HUES64 (cell line): ENCODE measurements at regions not wholly inside any gene's neighbourhood (a gene's known extent, or its start where the extent isn't known, plus 50 kb on each side); places are given as distances from the start of the nearest gene placed in this dataset.

ENCODE experiments used
- H3K27ac ChIP-seq: 2 replicates; pipeline ENCODE4 v1.7.0; 2013; ENCODE audit warnings: low read depth, low read length, inconsistent platforms
- H3K27me3 ChIP-seq: 2 replicates; pipeline ENCODE4 v1.6.1; 2013; ENCODE audit warnings: mild to moderate bottlenecking, low read length; ENCODE audit not compliant: insufficient read depth
- H3K36me3 ChIP-seq: 2 replicates; pipeline ENCODE4 v1.6.1; 2013; ENCODE audit warnings: mild to moderate bottlenecking, low read length; ENCODE audit not compliant: insufficient read depth
- H3K4me1 ChIP-seq: 2 replicates; pipeline ENCODE4 v1.6.1; 2013; ENCODE audit warnings: mild to moderate bottlenecking, low read length, moderate library complexity; ENCODE audit not compliant: insufficient read depth
- H3K4me3 ChIP-seq: 2 replicates; pipeline ENCODE4 v1.5.1; 2013; ENCODE audit warnings: mild to moderate bottlenecking, low read length, moderate library complexity
- H3K9ac ChIP-seq: 2 replicates; pipeline ENCODE4 v1.6.1; 2013; ENCODE audit warnings: mild to moderate bottlenecking, low read depth, low read length
- H3K9me3 ChIP-seq: 2 replicates; pipeline ENCODE4 v1.6.1; 2013; ENCODE audit warnings: low read depth, low read length; ENCODE audit not compliant: insufficient read depth
- WGBS: fragments of 150-250, 120-280 bp; methylation state at CpG from one replicate; pipeline ENCODE4 v1.1.7; 2013; ENCODE audit warnings: missing lambda C conversion rate; 5-methylcytosine and 5-hydroxymethylcytosine counted together

- Histone ChIP-seq H3K9me3 (no peaks in the 10 kb centered on the region), H3K36me3 (no peaks in the 10 kb centered on the region), H3K27me3 (no peaks in the 10 kb centered on the region), H3K27ac (no peak overlapping the region), H3K4me3 (no peak overlapping the region), H3K4me1 (peaks cover 5% of the 10 kb centered on the region; the same call in 1 of the 2 replicates), H3K9ac (no peak overlapping the region)
- 94% methylated on average over 1 of the region's 1 CpG for WGBS
These were observed 307.3 kb upstream of the SATB1 start for GRCh38 chr3:18732474-18732873.

GRCh38 chr3:18730491-18730890, 305.4 kb upstream of the SATB1 start:
- WGBS: 75% methylated on average over 2 of the region's 2 CpGs
- no peak overlapping the region for H3K27ac ChIP-seq
- H3K4me1 ChIP-seq: peaks cover 5% of the 10 kb centered on the region; the same call in 1 of the 2 replicates
- H3K4me3 ChIP-seq: no peak overlapping the region
- no peaks in the 10 kb centered on the region for H3K9me3 ChIP-seq
- H3K36me3 ChIP-seq: no peaks in the 10 kb centered on the region
- no peak overlapping the region for H3K9ac ChIP-seq
- no peaks in the 10 kb centered on the region for H3K27me3 ChIP-seq

- Histone ChIP-seq H3K36me3 (no peaks in the 10 kb centered on the region), H3K9ac (no peak overlapping the region), H3K27me3 (no peaks in the 10 kb centered on the region), H3K4me3 (no peak overlapping the region), H3K27ac (no peak overlapping the region), H3K9me3 (no peaks in the 10 kb centered on the region), H3K4me1 (peaks cover 5% of the 10 kb centered on the region; the same call in 1 of the 2 replicates)
- 100% methylated on average over 1 of the region's 1 CpG for WGBS
These were observed 304.5 kb upstream of the SATB1 start for GRCh38 chr3:18729671-18730070.

GRCh38 chr3:18725668-18726407, 300.7 kb upstream of the SATB1 start:
- Histone ChIP-seq H3K4me3 (no peak overlapping the region), H3K36me3 (no peaks in the 10 kb centered on the region), H3K27ac (no peak overlapping the region), H3K9me3 (no peaks in the 10 kb centered on the region), H3K4me1 (peaks cover 4% of the 10 kb centered on the region; the same call in 1 of the 2 replicates), H3K27me3 (no peaks in the 10 kb centered on the region), H3K9ac (no peak overlapping the region)
- WGBS: 85% methylated on average over 5 of the region's 6 CpGs

- Histone ChIP-seq H3K27ac (no peak overlapping the region), H3K36me3 (no peaks in the 10 kb centered on the region), H3K9ac (no peak overlapping the region), H3K4me3 (no peak overlapping the region), H3K4me1 (no peaks in the 10 kb centered on the region), H3K9me3 (no peaks in the 10 kb centered on the region), H3K27me3 (no peaks in the 10 kb centered on the region)
- WGBS: 91% methylated on average over 2 of the region's 2 CpGs
These were observed 299.3 kb upstream of the SATB1 start for GRCh38 chr3:18724456-18724855.

- no peaks in the 10 kb centered on the region for H3K4me1 ChIP-seq
These were observed 298.2 kb upstream of the SATB1 start for GRCh38 chr3:18723206-18723810.

GRCh38 chr3:18720543-18720942, 295.4 kb upstream of the SATB1 start:
- no peak overlapping the region for H3K27ac ChIP-seq
- no peaks in the 10 kb centered on the region for H3K4me1 ChIP-seq
- no peak overlapping the region for H3K4me3 ChIP-seq
- H3K9ac ChIP-seq: no peak overlapping the region
- no peaks in the 10 kb centered on the region for H3K9me3 ChIP-seq
- no peaks in the 10 kb centered on the region for H3K36me3 ChIP-seq
- no peaks in the 10 kb centered on the region for H3K27me3 ChIP-seq
- WGBS: 87% methylated on average over 5 of the region's 5 CpGs

More at GRCh38 chr3:18723206-18723810, 298.2 kb upstream of the SATB1 start:
- H3K27ac ChIP-seq: no peak overlapping the region
- H3K36me3 ChIP-seq: no peaks in the 10 kb centered on the region
- WGBS: 98% methylated on average over 1 of the region's 1 CpG
- H3K9me3 ChIP-seq: no peaks in the 10 kb centered on the region
- H3K4me3 ChIP-seq: no peak overlapping the region
- no peaks in the 10 kb centered on the region for H3K27me3 ChIP-seq
- no peak overlapping the region for H3K9ac ChIP-seq

GRCh38 chr3:18717598-18717997, 292.5 kb upstream of the SATB1 start:
- Histone ChIP-seq H3K4me1 (no peaks in the 10 kb centered on the region), H3K9me3 (no peaks in the 10 kb centered on the region), H3K36me3 (no peaks in the 10 kb centered on the region), H3K27me3 (no peaks in the 10 kb centered on the region), H3K4me3 (no peak overlapping the region), H3K27ac (no peak overlapping the region), H3K9ac (no peak overlapping the region)
- 100% methylated on average over 1 of the region's 2 CpGs for WGBS

GRCh38 chr3:18716821-18717220, 291.7 kb upstream of the SATB1 start:
- no peak overlapping the region for H3K27ac ChIP-seq
- no peaks in the 10 kb centered on the region for H3K36me3 ChIP-seq
- no peaks in the 10 kb centered on the region for H3K4me1 ChIP-seq
- no peak overlapping the region for H3K9ac ChIP-seq
- no peak overlapping the region for H3K4me3 ChIP-seq
- 98% methylated on average over 3 of the region's 3 CpGs for WGBS
- no peaks in the 10 kb centered on the region for H3K27me3 ChIP-seq
- H3K9me3 ChIP-seq: no peaks in the 10 kb centered on the region

GRCh38 chr3:18716101-18716500, 291.0 kb upstream of the SATB1 start:
- Histone ChIP-seq H3K27ac (no peak overlapping the region), H3K9ac (no peak overlapping the region), H3K36me3 (no peaks in the 10 kb centered on the region), H3K27me3 (no peaks in the 10 kb centered on the region), H3K4me3 (no peak overlapping the region), H3K4me1 (no peaks in the 10 kb centered on the region), H3K9me3 (no peaks in the 10 kb centered on the region)
- 90% methylated on average over 2 of the region's 2 CpGs for WGBS

GRCh38 chr3:18715208-18715607, 290.1 kb upstream of the SATB1 start:
- H3K4me3 ChIP-seq: no peak overlapping the region
- H3K27ac ChIP-seq: no peak overlapping the region
- no peaks in the 10 kb centered on the region for H3K36me3 ChIP-seq
- H3K27me3 ChIP-seq: no peaks in the 10 kb centered on the region
- H3K4me1 ChIP-seq: no peaks in the 10 kb centered on the region
- no peaks in the 10 kb centered on the region for H3K9me3 ChIP-seq
- H3K9ac ChIP-seq: no peak overlapping the region
